Thymus (tissue), 11 donors: ENCODE measurements at regions not wholly inside any gene's neighbourhood (a gene's known extent, or its start where the extent isn't known, plus 50 kb on each side); places are given as distances from the start of the nearest gene placed in this dataset.

Experiments
- DNase-seq, 9 donors: peaks; one replicate each; pipeline ENCODE4 v3.0.0-alpha.2; 2013; ENCODE audit warnings: low spot score in 9 of 9, low read depth in 6 of 9, missing footprints in 1 of 9
- H3K27ac ChIP-seq, 2 donors: one replicate each; pipeline ENCODE4 v1.5.1; 2013; ENCODE audit warnings: control low read depth in 1 of 2, low read depth in 1 of 2, low read length in 1 of 2, mild to moderate bottlenecking in 1 of 2, moderate library complexity in 1 of 2
- H3K27me3 ChIP-seq, 2 donors: one replicate each; pipeline ENCODE4 v1.5.1; 2013; ENCODE audit warnings: low read length in 1 of 2; ENCODE audit not compliant: control insufficient read depth in 2 of 2, insufficient read depth in 1 of 2
- H3K36me3 ChIP-seq, 2 donors: one replicate each; pipeline ENCODE4 v1.5.1; 2013; ENCODE audit warnings: low read length in 1 of 2, mild to moderate bottlenecking in 1 of 2, moderate library complexity in 1 of 2; ENCODE audit not compliant: control insufficient read depth in 2 of 2, insufficient read depth in 2 of 2
- H3K4me1 ChIP-seq, 2 donors: one replicate each; pipeline ENCODE4 v1.5.1; 2013; ENCODE audit warnings: low read length in 2 of 2; ENCODE audit not compliant: control insufficient read depth in 2 of 2, insufficient read depth in 2 of 2
- H3K4me3 ChIP-seq, 2 donors: one replicate each; pipeline ENCODE4 v1.5.1; 2013; ENCODE audit warnings: low read length in 2 of 2, control low read depth in 1 of 2, mild to moderate bottlenecking in 1 of 2
- H3K9me3 ChIP-seq, 2 donors: one replicate each; pipeline ENCODE4 v1.5.1; 2013; ENCODE audit warnings: low read length in 1 of 2, mild to moderate bottlenecking in 1 of 2; ENCODE audit not compliant: control insufficient read depth in 2 of 2, insufficient read depth in 1 of 2
- WGBS: extraction: QIAGEN DNeasy Blood & Tissue Kit; methylation state at CpG from one replicate; pipeline ENCODE4 v1.1.7; 2013; 5-methylcytosine and 5-hydroxymethylcytosine counted together
- donor health status: healthy.

DNA sequence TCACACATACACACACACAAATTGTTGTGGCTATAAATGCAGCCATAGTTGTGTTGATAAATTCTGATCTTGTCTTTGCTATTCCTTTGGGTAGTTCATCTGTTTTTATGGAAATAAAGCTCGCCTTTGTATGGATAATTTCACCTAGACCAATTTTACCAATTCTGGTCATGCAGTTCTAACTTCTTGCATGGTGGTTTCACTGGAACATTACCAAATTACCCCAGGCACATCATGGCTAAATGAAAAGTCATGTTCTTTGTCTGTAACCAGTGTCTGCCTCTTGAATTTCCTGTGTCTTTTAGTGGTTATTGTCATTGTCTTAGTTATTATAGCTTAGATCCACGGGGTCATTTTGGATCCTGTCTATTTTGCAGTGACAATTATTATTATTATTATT, 50.3 kb upstream of the TMC1 start:
- Histone ChIP-seq H3K9me3 (no peaks in the 10 kb centered on the region), H3K27ac (no peak overlapping the region), H3K36me3 (no peaks in the 10 kb centered on the region), H3K4me3 (no peak overlapping the region), H3K27me3 (no peaks in the 10 kb centered on the region), H3K4me1 (no peaks in the 10 kb centered on the region)
- DNase-seq: no peak
- 93% methylated on average over 2 of the region's 2 CpGs for WGBS

DNA sequence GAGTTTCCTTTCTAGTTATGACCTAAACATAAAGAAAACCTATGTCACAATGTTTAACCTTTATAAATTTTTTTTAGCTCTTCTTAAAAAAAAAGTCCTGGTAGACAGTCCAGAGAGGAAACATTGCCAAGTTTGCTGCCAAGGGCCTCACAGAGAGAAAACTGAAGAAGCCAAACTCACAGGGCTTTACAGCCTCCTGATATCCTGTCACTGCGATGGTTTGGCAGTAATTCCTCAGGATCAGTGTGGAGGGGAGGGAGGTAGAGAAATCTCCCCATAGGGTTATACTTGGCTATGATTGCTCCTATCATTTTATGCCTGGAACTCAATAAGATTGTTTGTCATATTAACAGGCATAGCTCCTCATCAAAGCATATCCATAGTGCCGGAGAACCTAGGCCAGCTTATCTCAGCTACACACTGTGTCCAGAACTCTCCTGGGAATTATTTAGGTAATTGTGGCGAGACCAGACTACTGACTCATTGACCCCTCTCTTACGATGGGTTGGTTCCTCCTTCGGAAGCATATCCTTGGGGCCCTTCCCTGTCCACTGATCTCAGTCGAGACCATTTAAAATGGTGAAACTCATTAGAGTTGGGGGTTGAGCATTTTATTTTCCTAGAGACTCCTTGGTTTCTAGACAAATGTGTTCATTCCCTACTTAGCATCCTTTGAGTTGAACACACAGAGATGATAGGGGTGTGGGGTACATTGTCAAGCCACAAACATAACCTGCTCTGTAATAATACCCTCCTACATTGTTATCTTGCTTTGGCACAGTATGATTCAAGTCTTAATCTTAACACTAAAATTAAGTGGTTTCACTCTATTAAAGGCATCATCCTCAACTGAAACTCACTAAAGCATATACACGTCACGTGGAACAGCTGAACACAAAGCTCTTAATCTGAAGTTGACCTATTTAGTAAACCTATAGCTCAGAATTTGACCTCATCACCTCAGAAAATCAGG, 53.4 kb upstream of the TMC1 start:
- Histone ChIP-seq H3K4me3 (no peak overlapping the region), H3K27me3 (no peaks in the 10 kb centered on the region), H3K27ac (no peak overlapping the region), H3K4me1 (no peaks in the 10 kb centered on the region), H3K9me3 (no peaks in the 10 kb centered on the region), H3K36me3 (no peaks in the 10 kb centered on the region)
- 95% methylated on average over 8 of the region's 8 CpGs for WGBS
- no peak for DNase-seq

DNA sequence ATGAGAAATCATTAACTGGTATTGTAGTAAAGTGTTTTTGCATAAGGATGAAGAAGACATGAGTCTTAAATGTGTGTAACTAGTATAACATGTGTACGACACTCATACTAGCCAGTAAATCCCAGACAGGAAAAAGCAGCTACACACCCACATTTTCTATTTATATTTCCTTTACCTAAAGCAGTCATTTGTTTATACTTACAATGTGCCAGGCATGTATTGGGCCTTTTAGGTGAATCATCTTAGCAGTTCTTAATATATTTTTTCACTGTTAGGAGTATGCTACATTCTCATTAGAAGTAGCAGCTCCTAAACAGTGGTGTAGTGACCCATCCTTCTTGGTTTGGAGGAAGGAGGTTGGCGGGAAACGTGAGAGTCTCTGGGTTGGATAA, 55.8 kb upstream of the TMC1 start:
- Histone ChIP-seq H3K9me3 (no peaks in the 10 kb centered on the region), H3K36me3 (no peaks in the 10 kb centered on the region), H3K27me3 (no peaks in the 10 kb centered on the region), H3K4me1 (no peaks in the 10 kb centered on the region), H3K4me3 (no peak overlapping the region), H3K27ac (no peak overlapping the region)
- DNase-seq: no peak
- 96% methylated on average over 3 of the region's 3 CpGs for WGBS

DNA sequence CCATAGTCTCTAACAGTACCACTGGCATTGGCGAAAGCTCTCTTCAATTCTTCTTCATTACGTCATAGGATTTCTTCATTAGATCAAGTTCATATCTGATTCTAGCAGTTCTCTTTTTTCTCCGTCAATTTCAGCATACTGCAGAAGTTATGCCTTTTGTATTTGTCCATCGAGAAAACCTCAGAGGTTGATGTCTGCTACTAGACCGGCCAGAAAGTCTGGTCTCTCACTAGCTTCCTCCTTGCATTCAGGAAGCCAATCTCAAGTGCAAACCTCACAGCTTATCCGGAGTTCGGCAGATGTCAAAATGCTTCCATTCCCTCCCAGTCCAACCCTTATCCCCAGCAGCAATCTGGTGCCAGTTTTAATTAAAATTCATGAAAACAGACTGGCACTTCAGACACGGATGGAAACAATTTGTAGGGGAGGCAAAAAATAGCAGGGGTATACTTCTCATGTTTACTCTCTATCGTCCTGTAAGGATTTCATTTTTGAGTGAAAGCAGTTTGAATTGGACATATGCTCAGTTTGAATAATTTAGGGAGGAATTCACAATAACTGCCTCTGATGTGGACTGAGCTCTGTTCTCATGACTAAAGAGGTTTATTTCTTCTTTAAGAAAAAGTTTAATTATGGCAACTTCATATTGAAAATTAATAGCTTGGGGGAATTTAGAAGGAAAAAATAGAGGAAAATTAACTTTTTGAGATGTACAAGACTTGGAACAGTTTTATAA, 56.4 kb upstream of the TMC1 start:
- Histone ChIP-seq H3K4me3 (no peak overlapping the region), H3K27me3 (no peaks in the 10 kb centered on the region), H3K36me3 (no peaks in the 10 kb centered on the region), H3K9me3 (no peaks in the 10 kb centered on the region), H3K27ac (no peak overlapping the region), H3K4me1 (no peaks in the 10 kb centered on the region)
- DNase-seq: no peak
- 14% methylated on average over 9 of the region's 9 CpGs for WGBS

DNA sequence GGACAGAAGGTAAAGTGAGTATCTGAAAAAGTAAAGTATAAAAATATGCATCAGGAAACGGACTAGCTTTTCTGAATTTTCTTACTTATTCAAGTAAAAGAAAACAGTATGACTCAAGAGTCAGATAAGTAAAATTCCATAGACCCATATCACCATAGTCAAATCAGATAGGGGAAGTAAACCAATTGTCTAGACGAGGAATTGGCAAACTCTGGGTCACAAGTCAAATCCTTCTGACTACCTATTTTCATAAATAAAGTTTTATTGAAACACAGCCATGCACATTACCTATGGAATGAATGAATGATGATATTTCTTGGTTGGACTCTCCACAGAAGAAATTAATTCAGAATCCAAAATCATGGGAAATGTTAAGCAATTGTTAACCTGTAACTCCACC, 59.1 kb upstream of the TMC1 start:
- no peaks in the 10 kb centered on the region for H3K27me3 ChIP-seq
- no peaks in the 10 kb centered on the region for H3K4me1 ChIP-seq
- H3K9me3 ChIP-seq: no peaks in the 10 kb centered on the region
- 95% methylated on average over 2 of the region's 2 CpGs for WGBS
- no peak for DNase-seq
- H3K36me3 ChIP-seq: no peaks in the 10 kb centered on the region
- H3K27ac ChIP-seq: no peak overlapping the region
- H3K4me3 ChIP-seq: no peak overlapping the region

DNA sequence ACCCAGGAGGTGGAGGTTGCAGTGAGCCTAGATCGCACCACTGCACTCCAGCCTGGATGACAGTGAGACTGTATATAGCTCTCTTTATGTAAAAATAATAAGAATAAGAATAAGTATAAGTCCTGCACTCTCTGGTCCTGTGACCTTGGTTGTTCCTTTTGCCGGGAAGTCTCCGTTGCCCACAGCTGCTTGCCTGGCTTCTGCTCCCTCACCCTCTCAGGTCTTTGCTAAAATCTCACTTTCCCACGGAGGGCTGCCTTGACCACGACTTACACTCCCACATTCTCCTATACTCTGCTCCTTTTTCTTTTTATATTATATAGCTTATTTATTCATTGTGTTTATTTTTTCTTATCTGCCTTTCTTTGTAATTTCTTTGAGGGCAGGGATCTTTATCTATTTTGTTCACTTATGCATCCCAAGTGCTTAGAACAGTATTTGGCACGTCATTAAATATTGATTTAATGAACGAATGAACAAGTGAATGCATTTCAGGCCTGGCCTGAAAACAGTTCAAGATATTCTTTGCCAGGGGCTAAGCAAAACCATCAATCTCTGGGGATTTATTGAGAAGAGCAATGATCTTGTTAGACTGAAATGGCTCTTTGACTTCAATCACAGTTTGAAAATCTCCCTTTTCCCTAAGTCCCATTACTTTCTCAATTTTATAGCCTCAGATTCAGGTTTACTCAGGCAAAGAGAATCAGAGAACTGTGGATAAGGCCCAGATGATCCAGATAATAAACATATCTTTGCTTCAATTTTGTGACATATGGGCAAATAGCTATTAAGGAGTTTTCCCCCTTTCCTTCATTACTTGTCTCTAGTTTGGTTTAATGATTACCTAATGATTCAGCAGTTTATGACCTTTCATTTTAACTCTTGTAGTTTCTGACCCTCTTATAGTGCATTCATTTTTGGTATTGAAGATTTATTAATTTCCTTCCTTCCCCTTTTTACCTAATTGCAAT, 60.8 kb upstream of the TMC1 start:
- 94% methylated on average over 7 of the region's 7 CpGs for WGBS
- no peak overlapping the region for H3K4me3 ChIP-seq
- no peaks in the 10 kb centered on the region for H3K27me3 ChIP-seq
- no peak overlapping the region for H3K27ac ChIP-seq
- H3K36me3 ChIP-seq: no peaks in the 10 kb centered on the region
- no peaks in the 10 kb centered on the region for H3K4me1 ChIP-seq
- DNase-seq: no peak
- H3K9me3 ChIP-seq: no peaks in the 10 kb centered on the region

DNA sequence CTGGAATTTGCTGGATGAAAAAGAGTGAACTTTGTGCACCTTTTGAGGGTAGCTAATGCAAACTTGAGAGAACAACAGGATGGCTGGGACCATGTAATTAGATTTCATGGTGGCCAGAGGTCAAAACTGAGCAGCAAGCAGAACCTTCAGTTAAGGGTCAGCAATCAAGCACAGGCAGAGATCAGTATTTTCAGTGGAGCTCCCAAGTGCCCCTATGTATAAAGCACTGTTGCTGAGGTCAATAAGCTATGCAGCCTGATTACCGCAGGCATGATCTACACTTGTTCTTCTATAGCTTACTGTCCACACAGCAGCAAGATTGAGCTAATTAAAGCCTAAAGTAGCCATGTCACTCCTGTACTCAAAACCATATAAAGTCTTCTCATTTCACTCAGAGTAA, 62.1 kb upstream of the TMC1 start:
- no peak overlapping the region for H3K4me3 ChIP-seq
- 96% methylated on average over 1 of the region's 1 CpG for WGBS
- H3K36me3 ChIP-seq: no peaks in the 10 kb centered on the region
- H3K27me3 ChIP-seq: no peaks in the 10 kb centered on the region
- H3K27ac ChIP-seq: no peak overlapping the region
- no peaks in the 10 kb centered on the region for H3K4me1 ChIP-seq
- H3K9me3 ChIP-seq: no peaks in the 10 kb centered on the region
- DNase-seq: no peak

DNA sequence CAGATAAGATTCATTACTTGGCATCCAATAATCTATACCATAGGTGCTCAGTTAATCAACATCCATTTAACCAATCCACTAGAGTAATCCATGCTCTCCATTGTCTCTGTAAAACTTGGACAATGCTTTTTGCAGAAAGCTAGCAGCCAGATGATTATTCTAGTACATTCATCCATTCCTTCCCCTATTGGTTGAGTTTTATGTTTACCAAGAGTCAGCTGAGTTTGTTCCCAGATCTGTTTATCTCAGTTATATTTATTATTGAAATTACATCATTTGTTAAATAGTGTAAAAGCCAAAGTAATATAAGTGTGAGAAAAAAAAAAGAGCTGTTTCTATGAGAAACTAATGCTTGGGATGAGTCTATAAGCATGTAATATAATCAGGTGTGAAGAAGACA, 63.3 kb upstream of the TMC1 start:
- no peaks in the 10 kb centered on the region for H3K36me3 ChIP-seq
- H3K27me3 ChIP-seq: no peaks in the 10 kb centered on the region
- no peaks in the 10 kb centered on the region for H3K9me3 ChIP-seq
- no peak for DNase-seq
- H3K27ac ChIP-seq: no peak overlapping the region
- H3K4me3 ChIP-seq: no peak overlapping the region
- H3K4me1 ChIP-seq: no peaks in the 10 kb centered on the region
